ENCODE measurements at regions not wholly inside any gene's neighbourhood (a gene's known extent, or its start where the extent isn't known, plus 50 kb on each side); places are given as distances from the start of the nearest gene placed in this dataset.
"Not testable (repeated sequence)": the region's sequence is repeated elsewhere in the genome, so short reads cannot be mapped to it uniquely, and the experiment has no call there.

GRCh38 chr2:58441643-58442042, 200.5 kb upstream of the FANCL start:
- no peak for DNase-seq (ENCODE audit: low read depth in 2 of 3, low spot score in 1 of 3)

GRCh38 chr2:58436872-58437271, 195.7 kb upstream of the FANCL start:
- DNase-seq (ENCODE audit: low read depth in 2 of 3, low spot score in 1 of 3) = no peak

GRCh38 chr2:58435246-58435645, 194.1 kb upstream of the FANCL start:
- no peak for DNase-seq (ENCODE audit: low read depth in 2 of 3, low spot score in 1 of 3)

GRCh38 chr2:58434692-58435091, 193.6 kb upstream of the FANCL start:
- no peak for DNase-seq (ENCODE audit: low read depth in 2 of 3, low spot score in 1 of 3)

- no peak for DNase-seq (ENCODE audit: low read depth in 2 of 3, low spot score in 1 of 3)
Observed at GRCh38 chr2:58432491-58433170, 191.5 kb upstream of the FANCL start.

- no peak for DNase-seq (ENCODE audit: low read depth in 2 of 3, low spot score in 1 of 3)
Observed at GRCh38 chr2:58429014-58429875, 188.1 kb upstream of the FANCL start.

GRCh38 chr2:58428096-58429013, 187.2 kb upstream of the FANCL start:
- no peak for DNase-seq (ENCODE audit: low read depth in 2 of 3, low spot score in 1 of 3)

- no peak for DNase-seq (ENCODE audit: low read depth in 2 of 3, low spot score in 1 of 3)
Observed at GRCh38 chr2:58427572-58428095, 186.5 kb upstream of the FANCL start.

- DNase-seq (ENCODE audit: low read depth in 2 of 3, low spot score in 1 of 3) = no peak
Observed at GRCh38 chr2:58425368-58425767, 184.2 kb upstream of the FANCL start.

- DNase-seq (ENCODE audit: low read depth in 2 of 3, low spot score in 1 of 3) = no peak
Observed at GRCh38 chr2:58419983-58420382, 178.9 kb upstream of the FANCL start.

GRCh38 chr2:58416696-58417095, 175.6 kb upstream of the FANCL start:
- DNase-seq (ENCODE audit: low read depth in 2 of 3, low spot score in 1 of 3) = no peak

- DNase-seq (ENCODE audit: low read depth in 2 of 3, low spot score in 1 of 3) = no peak
Observed at GRCh38 chr2:58414506-58414905, 173.4 kb upstream of the FANCL start.

- no peak for DNase-seq (ENCODE audit: low read depth in 2 of 3, low spot score in 1 of 3)
Observed at GRCh38 chr2:58410549-58410948, 169.4 kb upstream of the FANCL start.

GRCh38 chr2:58407487-58407886, 166.4 kb upstream of the FANCL start:
- no peak for DNase-seq (ENCODE audit: low read depth in 2 of 3, low spot score in 1 of 3)

GRCh38 chr2:58405341-58405740, 164.2 kb upstream of the FANCL start:
- no peak for DNase-seq (ENCODE audit: low read depth in 2 of 3, low spot score in 1 of 3)

GRCh38 chr2:58401936-58402335, 160.8 kb upstream of the FANCL start:
- DNase-seq (ENCODE audit: low read depth in 2 of 3, low spot score in 1 of 3) = no peak

GRCh38 chr2:58398406-58398805, 157.3 kb upstream of the FANCL start:
- DNase-seq (ENCODE audit: low read depth in 2 of 3, low spot score in 1 of 3) = no peak

GRCh38 chr2:58387701-58388100, 146.6 kb upstream of the FANCL start:
- DNase-seq (ENCODE audit: low read depth in 2 of 3, low spot score in 1 of 3) = no peak

- not testable (repeated sequence) for DNase-seq (ENCODE audit: low read depth in 2 of 3, low spot score in 1 of 3)
Observed at GRCh38 chr2:58386904-58387303, 145.8 kb upstream of the FANCL start.

- no peak for DNase-seq (ENCODE audit: low read depth in 2 of 3, low spot score in 1 of 3)
Observed at GRCh38 chr2:58378152-58378551, 137.0 kb upstream of the FANCL start.

GRCh38 chr2:58377181-58377580, 136.1 kb upstream of the FANCL start:
- DNase-seq (ENCODE audit: low read depth in 2 of 3, low spot score in 1 of 3) = no peak
